H1 (cell line): ENCODE measurements at regions not wholly inside any gene's neighbourhood (a gene's known extent, or its start where the extent isn't known, plus 50 kb on each side); places are given as distances from the start of the nearest gene placed in this dataset.

Source experiments
- CTCF ChIA-PET: fragments of 300-600 bp; sonication (Branson Sonifier 250); formaldehyde crosslinking; loops from one replicate; lab custom pipeline; 2021; ENCODE audit not compliant: partially characterized antibody; lab: Charles Lee
- POLR2A ChIA-PET: fragments of 300-600 bp; sonication (Branson Sonifier 250); formaldehyde crosslinking; loops from one replicate; lab custom pipeline; 2021; ENCODE audit warnings: inconsistent platforms; ENCODE audit not compliant: partially characterized antibody; lab: Charles Lee
- DNase-seq, 2 experiments: peaks; one replicate each; pipeline versions ENCODE4 v3.0.0 to v3.0.0-alpha.2; 2010 to 2022; ENCODE audit warnings: low spot score in 2 of 2, low read depth in 1 of 2, mixed read lengths in 1 of 2
- FAIRE-seq: peaks from 2 replicates; lab custom pipeline; 2011; peaks lifted over from hg19 to GRCh38; lab: Jason Lieb, UNC
- H2AFZ ChIP-seq: 2 replicates; pipeline ENCODE4 v1.8.1; 2012; ENCODE audit warnings: low read length, inconsistent platforms
- H2AK5ac ChIP-seq: 2 replicates; pipeline ENCODE4 v1.6.1; 2013; ENCODE audit warnings: low read depth, low read length
- H2BK120ac ChIP-seq: replicated peaks from 2 replicates; pipeline ENCODE3; 2013; ENCODE audit warnings: low read depth, low read length, inconsistent platforms
- H2BK12ac ChIP-seq: 2 replicates; pipeline ENCODE4 v1.6.1; 2013; ENCODE audit warnings: low read depth, low read length
- H2BK15ac ChIP-seq: 2 replicates; pipeline ENCODE4 v1.6.1; 2013; ENCODE audit warnings: low read length
- H2BK20ac ChIP-seq: 2 replicates; pipeline ENCODE4 v1.6.1; 2013; ENCODE audit warnings: low read length
- H2BK5ac ChIP-seq: 2 replicates; pipeline ENCODE4 v1.6.1; 2013; ENCODE audit warnings: low read depth, low read length
- H3K14ac ChIP-seq: 2 replicates; pipeline ENCODE4 v1.6.1; 2013; ENCODE audit warnings: inconsistent platforms; ENCODE audit not compliant: insufficient read length
- H3K18ac ChIP-seq: 2 replicates; pipeline ENCODE4 v1.6.1; 2013; ENCODE audit warnings: low read length; ENCODE audit errors: extremely low read depth
- H3K23ac ChIP-seq: 2 replicates; pipeline ENCODE4 v1.6.1; 2013; ENCODE audit warnings: inconsistent platforms; ENCODE audit not compliant: insufficient read length
- H3K23me2 ChIP-seq: 2 replicates; pipeline ENCODE4 v1.6.1; 2013; ENCODE audit warnings: low read depth, low read length
- H3K27ac ChIP-seq: 2 replicates; pipeline ENCODE4 v1.6.1; 2011; ENCODE audit warnings: low read depth, low read length, inconsistent platforms
- H3K27me3 ChIP-seq, 4 experiments: replicated peaks in 1 of 4; 1 replicate in 1 of 4; 2 replicates in 3 of 4; pipeline versions ENCODE4 v1.6.1 to v1.8.1; 2011 to 2013; ENCODE audit warnings: low read length in 3 of 4, mild to moderate bottlenecking in 3 of 4, inconsistent platforms in 2 of 4, mixed read lengths in 2 of 4, moderate library complexity in 1 of 4; ENCODE audit not compliant: control insufficient read depth in 3 of 4, insufficient read depth in 3 of 4; ENCODE audit errors: extremely low read depth in 1 of 4
- H3K36me3 ChIP-seq, 4 experiments: 2 replicates each; pipeline versions ENCODE4 v1.6.1 to v1.8.1; 2011 to 2013; ENCODE audit warnings: mild to moderate bottlenecking in 4 of 4, low read length in 3 of 4, moderate library complexity in 2 of 4, control low read depth in 1 of 4, inconsistent platforms in 1 of 4; ENCODE audit not compliant: insufficient read depth in 4 of 4, control insufficient read depth in 2 of 4
- H3K4ac ChIP-seq: replicated peaks from 2 replicates; pipeline ENCODE3; 2013; ENCODE audit warnings: low read length, low read depth, mixed read lengths, inconsistent platforms; ENCODE audit not compliant: insufficient read length
- H3K4me1 ChIP-seq, 4 experiments: replicated peaks in 1 of 4; 1 replicate in 1 of 4; 2 replicates in 3 of 4; pipeline versions ENCODE4 v1.6.1 to v1.8.1; 2011 to 2013; ENCODE audit warnings: low read length in 3 of 4, inconsistent platforms in 2 of 4, mixed read lengths in 1 of 4; ENCODE audit not compliant: insufficient read depth in 4 of 4, control insufficient read depth in 3 of 4
- H3K4me2 ChIP-seq, 2 experiments: 2 replicates each; pipeline versions ENCODE4 v1.6.1 to v1.8.1; 2011 to 2013; ENCODE audit warnings: low read depth in 2 of 2, low read length in 2 of 2, control low read depth in 1 of 2, inconsistent platforms in 1 of 2, mild to moderate bottlenecking in 1 of 2; ENCODE audit not compliant: insufficient read depth in 1 of 2
- H3K4me3 ChIP-seq, 4 experiments: fragments of 200-600, 300-600 bp in 1 of 4; sonication (generic), shearing (Covaris generic), sonication (Bioruptor Twin) in 1 of 4; 2 replicates each; pipeline versions ENCODE4 v1.5.1 to v1.8.1; 2011 to 2016; ENCODE audit warnings: low read length in 4 of 4, low read depth in 3 of 4, control low read depth in 2 of 4, inconsistent platforms in 2 of 4, mild to moderate bottlenecking in 2 of 4, mixed read lengths in 1 of 4, moderate library complexity in 1 of 4; ENCODE audit not compliant: insufficient read depth in 2 of 4; ENCODE audit errors: extremely low read depth in 1 of 4
- H3K56ac ChIP-seq: replicated peaks from 2 replicates; pipeline ENCODE3; 2013; ENCODE audit warnings: low read depth, mild to moderate bottlenecking, mixed read lengths, low read length, inconsistent platforms; ENCODE audit not compliant: insufficient read length
- H3K79me1 ChIP-seq: 2 replicates; pipeline ENCODE4 v1.6.1; 2013; ENCODE audit warnings: low read depth, low read length, control low read depth
- H3K79me2 ChIP-seq, 2 experiments: 2 replicates each; pipeline versions ENCODE4 v1.6.1 to v1.8.1; 2012 to 2013; ENCODE audit warnings: low read length in 2 of 2, mild to moderate bottlenecking in 2 of 2, inconsistent platforms in 1 of 2; ENCODE audit not compliant: insufficient read depth in 2 of 2, control insufficient read depth in 1 of 2
- H3K9ac ChIP-seq, 4 experiments: replicated peaks in 1 of 4; 1 replicate in 1 of 4; 2 replicates in 3 of 4; pipeline versions ENCODE4 v1.6.1 to v1.8.1; 2011 to 2013; ENCODE audit warnings: low read depth in 3 of 4, low read length in 3 of 4, control low read depth in 2 of 4, mild to moderate bottlenecking in 2 of 4, moderate library complexity in 2 of 4, inconsistent platforms in 1 of 4; ENCODE audit errors: extremely low read depth in 1 of 4
- H3K9me3 ChIP-seq, 2 experiments: 2 replicates each; pipeline versions ENCODE4 v1.6.1 to v1.8.1; 2012 to 2013; ENCODE audit warnings: mild to moderate bottlenecking in 2 of 2, moderate library complexity in 2 of 2, control low read depth in 1 of 2, inconsistent platforms in 1 of 2, low read depth in 1 of 2, low read length in 1 of 2, mixed read lengths in 1 of 2; ENCODE audit not compliant: insufficient read depth in 2 of 2
- H4K20me1 ChIP-seq, 2 experiments: replicated peaks in 1 of 2; 2 replicates each; pipeline versions ENCODE3 to v1.8.1; 2011 to 2013; ENCODE audit warnings: inconsistent platforms in 2 of 2, low read length in 2 of 2, mild to moderate bottlenecking in 1 of 2; ENCODE audit not compliant: insufficient read depth in 2 of 2, control insufficient read depth in 1 of 2
- H4K5ac ChIP-seq: 2 replicates; pipeline ENCODE4 v1.6.1; 2013; ENCODE audit warnings: low read length, low read depth, mixed read lengths, inconsistent platforms; ENCODE audit not compliant: insufficient read length
- H4K8ac ChIP-seq: 2 replicates; pipeline ENCODE4 v1.8.0; 2013; ENCODE audit warnings: mild to moderate bottlenecking, moderate library complexity, low read length, inconsistent platforms; ENCODE audit not compliant: insufficient read depth; ENCODE audit errors: extremely low read depth
- H4K91ac ChIP-seq: replicated peaks from 2 replicates; pipeline ENCODE3; 2013; ENCODE audit warnings: low read length, mixed read lengths, inconsistent platforms; ENCODE audit not compliant: insufficient read length
- ATF2 ChIP-seq: IDR thresholded peaks from 2 replicates; pipeline ENCODE4 v1.6.1; 2012; ENCODE audit warnings: low read length, inconsistent platforms
- BRCA1 ChIP-seq: IDR thresholded peaks from 2 replicates; pipeline ENCODE4 v1.6.1; 2012; ENCODE audit warnings: low read depth, low read length, improper control_type of control experiment
- CBX5 ChIP-seq: fragments of 300-800, 300-1000 bp; sonication (generic); IDR thresholded peaks from 2 replicates; pipeline ENCODE4 v1.7.1; 2016; ENCODE audit warnings: antibody characterized with exemption, low read length, low read depth
- CHD1 ChIP-seq: IDR thresholded peaks from 2 replicates; pipeline ENCODE4 v1.6.1; 2012; ENCODE audit warnings: low read depth, low read length, improper control_type of control experiment
- E2F6 ChIP-seq: IDR thresholded peaks from 2 replicates; pipeline ENCODE4 v1.6.1; 2012; ENCODE audit warnings: inconsistent platforms
- GABPA ChIP-seq: IDR thresholded peaks from 2 replicates; pipeline ENCODE4 v1.6.1; 2011; ENCODE audit warnings: mild to moderate bottlenecking, low read length, moderate library complexity, borderline replicate concordance; ENCODE audit not compliant: insufficient read depth
- KDM4A ChIP-seq: IDR thresholded peaks from one replicate; pipeline ENCODE4 v1.7.1; 2012; ENCODE audit warnings: low read depth, mild to moderate bottlenecking, moderate library complexity, low read length, inconsistent platforms; ENCODE audit not compliant: severe bottlenecking
- KDM5A ChIP-seq: fragments of 200-600 bp; IDR thresholded peaks from 2 replicates; pipeline ENCODE4 v1.7.1; 2012; ENCODE audit warnings: mild to moderate bottlenecking, low read length, inconsistent platforms, mixed read lengths
- SAP30 ChIP-seq: fragments of 300-600 bp; sonication (generic); IDR thresholded peaks from 2 replicates; pipeline ENCODE4 v1.7.1; 2012; ENCODE audit warnings: low read length, moderate library complexity, mild to moderate bottlenecking, inconsistent platforms; ENCODE audit not compliant: insufficient read depth, insufficient replicate concordance
- SIRT6 ChIP-seq: IDR thresholded peaks from one replicate; pipeline ENCODE4 v1.7.1; 2012; ENCODE audit warnings: low read length, inconsistent platforms
- SP1 ChIP-seq: IDR thresholded peaks from 2 replicates; pipeline ENCODE4 v1.6.1; 2011; ENCODE audit warnings: low read depth, low read length
- USF2 ChIP-seq: IDR thresholded peaks from 2 replicates; pipeline ENCODE4 v1.6.1; 2011; ENCODE audit warnings: low read length, improper control_type of control experiment
- WGBS, 2 experiments: shearing (Covaris generic) in 1 of 2; methylation state at CpG; one replicate each; pipeline versions ENCODE4 v1.1.6 to v1.1.7; 2013 to 2015; ENCODE audit warnings: low lambda C conversion rate in 2 of 2, mixed read lengths in 2 of 2, inconsistent platforms in 1 of 2, low coverage in 1 of 2, missing lambda C conversion rate in 1 of 2; ENCODE audit not compliant: insufficient replicate concordance in 2 of 2, insufficient coverage in 1 of 2, insufficient read length in 1 of 2; ENCODE audit errors: extremely low coverage in 1 of 2, missing lambda C conversion rate in 1 of 2; 5-methylcytosine and 5-hydroxymethylcytosine counted together

- 84% methylated on average over 2 of the region's 2 CpGs; no CpG with 5 or more reads in 1 of the 2 experiments for WGBS, 2 experiments
- Histone ChIP-seq H3K79me1 (no peaks in the 10 kb centered on the region), H3K4me3 (no peak overlapping the region), H3K4ac (no peak overlapping the region), H3K23me2 (no peaks in the 10 kb centered on the region), H2BK15ac (no peak overlapping the region), H2BK12ac (no peak overlapping the region), H3K56ac (no peak overlapping the region), H4K5ac (no peak overlapping the region), H4K8ac (no peak overlapping the region), H3K23ac (no peak overlapping the region), H2BK5ac (no peak overlapping the region), H3K9ac (no peak overlapping the region), H2AFZ (no peak overlapping the region), H3K4me1 (no peaks in the 10 kb centered on the region), H3K4me2 (no peak overlapping the region), H3K9me3 (no peaks in the 10 kb centered on the region), H3K18ac (no peak overlapping the region), H4K20me1 (no peaks in the 10 kb centered on the region), H2BK120ac (no peak overlapping the region), H2AK5ac (no peak overlapping the region), H3K27ac (no peak overlapping the region), H2BK20ac (no peak overlapping the region), H3K79me2 (no peaks in the 10 kb centered on the region), H3K36me3 (no peaks in the 10 kb centered on the region), H3K14ac (no peak overlapping the region), H3K27me3 (no peaks in the 10 kb centered on the region), H4K91ac (no peak overlapping the region)
- POLR2A ChIA-PET = no interaction called here
- CTCF ChIA-PET = no interaction called here
- DNase-seq (no peak), FAIRE-seq (no peak)
- TF ChIP-seq ATF2 (no peak), SP1 (no peak), USF2 (no peak), SIRT6 (no peak), KDM5A (no peak), BRCA1 (no peak), GABPA (no peak), CHD1 (no peak), KDM4A (no peak), CBX5 (no peak), SAP30 (no peak), E2F6 (no peak)
Observed at GRCh38 chr4:100042711-100043110, 92.6 kb upstream of the H2AZ1 start.
